ENCODE measurements at regions not wholly inside any gene's neighbourhood (a gene's known extent, or its start where the extent isn't known, plus 50 kb on each side); places are given as distances from the start of the nearest gene placed in this dataset.

- H3K4me3 ChIP-seq (ENCODE audit: low read depth, low read length): no peak overlapping the region
- TF ChIP-seq CTCF (IDR thresholded peaks at IDR 0.05; ENCODE audit: low read depth, low read length): no peak
Observed at GRCh38 chr4:123974386-123975149, 578.0 kb downstream of the SPRY1 start.

GRCh38 chr4:123976285-123976684, 579.7 kb downstream of the SPRY1 start:
- no peak overlapping the region for H3K4me3 ChIP-seq (ENCODE audit: low read depth, low read length)
- no peak for TF ChIP-seq CTCF (IDR thresholded peaks at IDR 0.05; ENCODE audit: low read depth, low read length)

DNA sequence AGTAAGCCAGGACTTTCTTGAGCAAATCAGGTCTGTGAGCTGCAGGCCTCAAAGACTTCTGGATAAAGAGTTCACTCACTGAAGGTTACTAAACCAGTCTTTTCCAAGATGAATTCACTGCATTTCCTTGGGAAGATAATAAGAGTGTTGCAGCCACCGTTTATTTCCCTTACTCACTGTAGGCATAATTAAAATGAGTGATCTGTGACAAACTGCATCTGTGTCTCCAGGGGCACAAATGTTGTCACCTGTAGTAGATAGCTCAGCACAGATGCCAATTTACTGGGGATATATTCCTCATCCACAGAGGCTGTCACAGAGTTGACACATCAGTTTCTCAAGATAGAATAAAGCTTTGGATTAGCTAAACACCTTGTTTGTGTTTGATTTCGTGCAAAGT, 580.2 kb downstream of the SPRY1 start:
- TF ChIP-seq CTCF (IDR thresholded peaks at IDR 0.05; ENCODE audit: low read depth, low read length): no peak
- H3K4me3 ChIP-seq (ENCODE audit: low read depth, low read length): no peak overlapping the region

DNA sequence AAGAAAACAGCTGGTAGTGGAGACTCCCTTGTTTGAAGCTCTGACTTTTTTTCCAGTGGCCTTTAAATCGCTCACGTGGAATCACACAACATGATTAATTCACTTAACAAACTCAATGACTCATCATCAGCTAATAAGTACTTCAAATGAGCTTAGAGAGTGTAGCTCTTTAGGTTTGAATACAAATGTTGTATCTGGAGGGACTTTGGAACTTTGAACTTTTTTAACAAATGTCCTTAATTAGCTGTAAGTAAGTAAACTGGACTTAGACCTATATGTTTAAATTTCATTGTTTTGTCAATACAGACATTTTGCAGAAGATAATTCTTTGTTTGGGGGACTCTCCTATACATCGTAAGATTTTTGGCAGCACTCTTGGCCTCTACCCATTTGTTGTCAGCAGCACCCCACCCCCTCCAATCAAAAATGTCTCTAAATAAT, 581.1 kb downstream of the SPRY1 start:
- H3K4me3 ChIP-seq (ENCODE audit: low read depth, low read length): no peak overlapping the region
- TF ChIP-seq CTCF (IDR thresholded peaks at IDR 0.05; ENCODE audit: low read depth, low read length): no peak

DNA sequence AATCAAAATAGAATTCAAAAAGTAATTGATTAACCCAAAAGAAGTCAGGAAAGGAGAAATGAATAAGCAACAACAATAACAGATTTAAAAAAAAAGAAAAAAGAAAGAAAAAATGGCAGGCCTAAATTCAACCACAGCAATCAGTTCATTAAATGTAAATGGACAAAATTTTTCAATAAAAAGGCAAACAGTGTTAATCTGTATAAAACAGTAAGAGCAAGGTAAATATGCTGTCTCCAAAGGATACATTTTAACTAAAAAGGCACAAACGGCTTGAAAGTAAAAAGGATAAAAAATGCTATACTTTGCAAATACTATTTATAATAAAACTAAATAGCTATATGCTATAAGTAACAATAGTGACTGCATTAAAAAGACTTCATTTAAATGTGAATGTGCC, 582.0 kb downstream of the SPRY1 start:
- H3K4me3 ChIP-seq (ENCODE audit: low read depth, low read length): no peak overlapping the region
- TF ChIP-seq CTCF (IDR thresholded peaks at IDR 0.05; ENCODE audit: low read depth, low read length): no peak

DNA sequence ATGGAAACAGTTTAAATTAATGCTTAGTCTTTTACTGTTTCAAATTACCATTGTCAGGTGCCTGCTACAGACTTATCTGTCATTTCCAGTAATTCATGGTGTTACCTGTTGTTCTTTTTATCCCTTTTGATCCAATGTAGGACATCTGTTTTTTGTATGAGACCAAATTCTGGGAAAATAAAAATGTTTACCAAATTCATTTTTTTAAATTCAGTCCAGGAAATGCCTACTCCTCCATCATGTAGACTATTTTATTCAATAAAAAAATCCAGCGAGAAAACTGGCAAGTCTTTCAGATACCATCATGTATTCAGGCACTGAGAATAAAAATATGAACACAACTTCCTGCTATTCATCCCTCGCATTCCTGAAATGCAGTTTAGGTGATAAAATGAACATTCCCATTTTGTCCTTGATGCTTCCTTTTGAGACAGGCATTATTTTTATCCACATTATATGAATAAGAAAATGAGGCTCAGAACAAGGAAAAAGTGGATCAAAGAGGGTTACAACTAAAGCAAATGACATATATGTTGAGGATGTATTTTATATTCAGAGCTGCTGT, 584.2 kb downstream of the SPRY1 start:
- TF ChIP-seq CTCF (IDR thresholded peaks at IDR 0.05; ENCODE audit: low read depth, low read length): no peak

DNA sequence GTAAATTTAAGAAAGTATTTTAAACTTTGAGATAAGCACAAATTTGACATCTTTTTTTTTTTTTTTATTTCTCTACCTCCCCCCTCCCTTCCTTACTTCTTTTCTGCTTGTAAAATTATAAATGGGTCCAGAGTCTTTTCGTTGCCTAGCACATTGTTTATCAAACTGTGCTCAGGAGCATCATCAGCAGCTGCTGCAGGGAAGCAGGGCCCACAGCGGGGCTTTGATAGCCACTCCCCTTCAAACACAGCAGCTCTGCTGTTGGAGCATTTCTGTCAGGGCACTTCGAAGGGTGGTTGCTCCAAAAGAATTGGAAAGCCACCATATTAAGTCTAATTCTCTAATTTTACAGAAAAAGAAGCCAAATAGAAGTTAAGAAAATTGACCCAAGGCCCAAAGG, 588.3 kb downstream of the SPRY1 start:
- TF ChIP-seq CTCF (IDR thresholded peaks at IDR 0.05; ENCODE audit: low read depth, low read length): no peak
- no peak overlapping the region for H3K4me3 ChIP-seq (ENCODE audit: low read depth, low read length)

More for the DNA sequence above, 584.2 kb downstream of the SPRY1 start:
- no peak overlapping the region for H3K4me3 ChIP-seq (ENCODE audit: low read depth, low read length)
